ENCODE measurements at regions not wholly inside any gene's neighbourhood (a gene's known extent, or its start where the extent isn't known, plus 50 kb on each side); places are given as distances from the start of the nearest gene placed in this dataset.

DNA sequence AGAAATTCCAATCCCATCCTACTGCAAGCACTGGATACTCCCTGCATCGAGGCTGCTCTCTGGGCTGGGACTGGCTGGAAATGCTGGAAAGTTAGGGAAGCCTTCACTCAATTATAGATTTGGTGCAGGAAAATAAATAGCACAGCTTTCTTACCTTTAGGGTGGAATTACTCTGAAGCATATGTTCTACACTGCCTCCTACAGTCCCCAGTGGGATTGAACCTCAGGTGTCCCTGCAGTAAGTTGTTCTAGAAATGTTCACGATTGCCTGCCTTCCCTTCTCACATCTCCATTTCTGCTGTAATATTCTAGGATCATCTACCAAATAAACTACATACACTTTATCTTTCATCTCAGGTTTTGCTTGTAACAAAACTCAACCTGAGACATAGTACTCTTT lies 536.7 kb upstream of the LMCD1 start:
- TF ChIP-seq, protein P1, sequence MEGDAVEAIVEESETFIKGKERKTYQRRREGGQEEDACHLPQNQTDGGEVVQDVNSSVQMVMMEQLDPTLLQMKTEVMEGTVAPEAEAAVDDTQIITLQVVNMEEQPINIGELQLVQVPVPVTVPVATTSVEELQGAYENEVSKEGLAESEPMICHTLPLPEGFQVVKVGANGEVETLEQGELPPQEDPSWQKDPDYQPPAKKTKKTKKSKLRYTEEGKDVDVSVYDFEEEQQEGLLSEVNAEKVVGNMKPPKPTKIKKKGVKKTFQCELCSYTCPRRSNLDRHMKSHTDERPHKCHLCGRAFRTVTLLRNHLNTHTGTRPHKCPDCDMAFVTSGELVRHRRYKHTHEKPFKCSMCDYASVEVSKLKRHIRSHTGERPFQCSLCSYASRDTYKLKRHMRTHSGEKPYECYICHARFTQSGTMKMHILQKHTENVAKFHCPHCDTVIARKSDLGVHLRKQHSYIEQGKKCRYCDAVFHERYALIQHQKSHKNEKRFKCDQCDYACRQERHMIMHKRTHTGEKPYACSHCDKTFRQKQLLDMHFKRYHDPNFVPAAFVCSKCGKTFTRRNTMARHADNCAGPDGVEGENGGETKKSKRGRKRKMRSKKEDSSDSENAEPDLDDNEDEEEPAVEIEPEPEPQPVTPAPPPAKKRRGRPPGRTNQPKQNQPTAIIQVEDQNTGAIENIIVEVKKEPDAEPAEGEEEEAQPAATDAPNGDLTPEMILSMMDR (IDR thresholded peaks at IDR 0.05) = no peak
- no peak for TF ChIP-seq POLR2A (IDR thresholded peaks at IDR 0.05)
